DMS 273 treated with DMSO at 0.1 percent for 48 hours (cell line): ENCODE measurements at regions not wholly inside any gene's neighbourhood (a gene's known extent, or its start where the extent isn't known, plus 50 kb on each side); places are given as distances from the start of the nearest gene placed in this dataset.

Experiments
- DNase-seq: peaks from one replicate; lab custom pipeline; 2025; lab: John Stamatoyannopoulos, UW

DNA sequence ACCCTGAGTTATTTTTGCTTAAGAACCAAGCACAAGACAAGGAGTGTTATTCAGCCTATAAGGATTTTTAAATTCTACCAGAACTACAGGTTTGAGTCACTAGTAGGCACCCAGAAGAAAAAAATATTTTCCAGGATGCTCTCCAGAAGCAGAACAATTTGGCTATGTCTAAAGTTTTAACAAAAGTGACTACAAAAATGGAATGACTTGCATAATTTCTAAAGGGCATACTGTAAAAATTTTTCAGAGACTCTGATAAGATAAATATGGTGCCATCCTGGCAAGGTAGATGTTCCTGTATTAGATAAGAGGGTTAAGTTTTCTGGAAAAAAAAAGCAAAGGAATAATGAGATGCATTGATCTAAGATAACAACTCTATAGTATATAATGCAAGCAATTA lies 68.6 kb upstream of the FAM9A start:
- no peak for DNase-seq

DNA sequence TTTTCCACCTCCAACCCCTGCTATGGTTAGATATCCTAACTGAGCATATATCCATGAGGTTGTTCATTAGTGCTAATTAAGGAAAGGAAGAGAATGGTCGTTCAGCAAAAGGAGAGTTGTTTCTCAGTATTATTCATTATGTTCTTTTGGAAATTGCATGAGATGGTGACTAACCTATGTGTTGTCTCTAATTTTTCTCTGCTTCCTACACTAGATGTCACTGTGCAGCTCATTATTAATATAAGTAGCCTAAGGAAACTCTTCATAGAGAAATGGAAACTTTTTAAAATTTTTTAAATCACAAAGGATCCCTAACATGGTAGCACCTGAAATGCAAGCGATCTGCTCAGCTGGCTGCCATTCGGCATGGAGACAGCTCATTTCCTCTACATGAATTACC lies 67.7 kb upstream of the FAM9A start:
- no peak for DNase-seq

DNA sequence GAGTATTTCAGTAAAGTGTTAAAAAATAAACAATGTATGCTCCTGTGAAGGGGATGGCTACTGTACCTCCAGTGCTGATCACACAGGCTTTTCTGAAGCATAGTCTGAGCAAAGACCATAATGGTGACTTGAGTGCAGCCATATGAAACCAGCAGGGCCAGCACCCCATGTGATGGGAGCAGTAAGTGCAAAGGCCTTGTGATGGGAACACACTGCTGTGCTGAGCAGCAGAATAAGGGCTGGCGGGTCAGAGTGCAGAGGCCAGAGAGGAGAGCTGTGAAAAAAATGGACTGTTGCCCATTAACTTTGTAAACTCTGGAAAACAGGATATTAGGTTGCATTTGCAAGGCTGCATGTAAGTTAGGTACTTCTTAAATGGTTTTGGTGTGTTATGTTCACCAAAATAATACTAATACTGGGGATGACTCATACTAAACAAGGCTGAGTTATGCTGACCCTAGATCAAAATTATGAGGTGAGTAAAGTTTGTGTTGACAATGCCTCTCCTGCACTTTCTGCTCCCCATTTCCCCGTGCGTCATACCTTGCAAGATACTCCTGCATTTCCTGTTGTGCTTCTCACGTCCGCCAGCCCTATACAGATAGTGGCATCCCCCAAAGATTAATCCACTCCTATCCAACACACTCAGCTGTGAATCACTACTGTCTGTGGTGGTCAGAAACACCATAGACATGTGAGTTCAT lies 67.0 kb upstream of the FAM9A start:
- DNase-seq, result no peak

DNA sequence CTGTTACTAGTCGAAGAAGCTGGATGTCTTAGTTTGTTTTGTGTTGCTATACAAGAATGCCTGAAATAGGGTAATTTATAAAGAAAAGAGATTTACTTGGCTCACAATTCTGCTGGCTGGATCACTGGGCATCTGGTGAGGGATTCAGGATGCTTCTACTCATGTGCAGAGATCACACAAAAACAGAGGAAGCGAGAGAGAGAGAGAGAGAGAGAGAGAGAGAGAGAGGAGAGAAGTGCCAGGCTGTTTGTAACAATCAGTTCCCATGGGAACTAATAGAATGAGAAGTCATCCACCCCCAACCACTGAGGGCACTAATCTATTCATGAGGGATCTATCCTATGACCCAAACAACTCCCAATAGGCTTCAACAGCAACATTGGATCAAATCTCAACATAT lies 66.2 kb upstream of the FAM9A start:
- no peak for DNase-seq

DNA sequence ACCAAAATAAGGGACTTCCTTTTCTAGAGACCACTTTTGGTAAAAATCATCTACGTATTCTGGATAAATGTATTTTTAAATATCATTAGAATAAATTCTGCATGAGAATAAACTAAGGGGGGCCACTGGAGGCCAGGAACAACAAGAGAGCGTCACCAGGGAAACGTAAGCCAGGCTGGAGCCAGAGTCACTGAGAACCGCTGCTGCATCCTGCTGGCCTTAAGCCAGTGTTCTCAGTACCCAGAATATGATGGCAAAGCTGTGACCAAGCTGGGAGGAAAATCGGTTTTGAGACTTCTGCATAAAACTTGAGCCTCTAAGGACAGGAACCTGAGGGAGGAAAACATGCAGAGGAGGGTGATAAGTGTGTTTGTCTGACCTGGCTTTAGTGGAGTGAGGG lies 63.0 kb upstream of the FAM9A start:
- DNase-seq, result no peak

DNA sequence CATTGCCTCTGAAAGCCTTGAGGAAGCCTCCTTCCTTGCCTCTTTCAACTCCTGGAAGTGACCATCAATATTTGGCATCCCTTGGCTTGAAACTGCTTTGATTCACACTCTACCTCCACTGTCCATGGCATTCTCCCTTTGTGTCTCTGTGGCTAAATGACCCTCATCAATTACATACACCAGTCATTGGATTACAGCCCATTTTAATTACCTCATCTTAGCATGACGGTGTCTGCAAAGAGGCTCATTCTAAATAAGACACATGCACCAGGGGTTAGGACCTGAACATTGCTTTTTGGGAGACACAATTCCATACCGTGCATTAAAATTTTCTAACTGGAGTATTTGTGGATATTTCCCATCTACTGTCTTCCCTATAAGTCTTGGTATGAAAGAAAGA lies 60.7 kb upstream of the FAM9A start:
- no peak for DNase-seq

DNA sequence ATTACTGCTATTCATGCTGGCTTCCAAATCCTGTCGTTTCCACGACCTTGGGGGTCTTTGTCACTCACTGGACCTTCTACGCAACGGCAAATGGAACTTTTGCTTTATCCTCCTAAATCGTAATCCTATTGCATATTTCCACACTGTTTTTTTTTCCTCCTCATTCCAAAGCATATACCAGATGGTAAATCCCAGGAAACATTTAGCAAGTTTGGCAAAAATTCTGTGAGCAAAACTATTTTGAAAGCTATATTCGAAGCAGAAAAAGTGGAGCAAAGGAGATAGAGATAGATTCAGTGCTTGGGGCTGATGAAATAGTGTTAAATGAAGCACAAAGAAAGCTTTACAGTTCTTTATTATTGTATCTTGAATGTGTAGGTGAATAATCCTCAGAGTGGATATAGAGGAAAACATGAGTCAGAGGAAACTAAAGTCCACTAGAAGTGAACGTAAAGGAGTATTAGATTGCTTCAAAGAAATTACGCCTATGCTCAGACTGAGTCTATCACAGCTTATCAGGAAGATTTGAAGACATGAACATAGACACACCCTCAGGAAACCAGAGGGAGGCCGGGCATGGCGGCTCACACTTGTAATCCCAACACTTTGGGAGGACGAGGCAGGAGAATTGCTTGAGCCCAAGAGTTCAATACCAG lies 50.2 kb upstream of the FAM9A start:
- DNase-seq, result no peak
